ENCODE measurements at regions not wholly inside any gene's neighbourhood (a gene's known extent, or its start where the extent isn't known, plus 50 kb on each side); places are given as distances from the start of the nearest gene placed in this dataset.

DNA sequence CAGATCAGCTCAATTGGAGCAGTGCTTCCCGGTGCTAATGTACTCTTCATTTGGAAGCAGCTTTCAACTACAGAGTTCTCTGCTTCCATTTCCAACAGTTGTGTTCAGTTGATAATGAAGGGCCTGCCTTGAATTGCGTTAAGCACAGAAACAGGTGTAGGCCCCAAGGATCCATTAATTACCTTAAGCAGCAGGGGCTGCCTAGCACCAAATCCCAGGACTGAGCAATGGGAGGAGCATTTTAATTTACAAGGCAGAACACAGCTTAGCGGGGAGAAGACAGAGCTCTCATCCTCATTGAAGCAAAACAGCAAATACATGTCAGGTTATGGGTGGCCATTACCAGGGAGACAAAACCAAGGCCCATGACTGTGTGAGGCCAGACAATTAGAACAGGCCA, 349.6 kb downstream of the TFEC start:
- no peak for DNase-seq (ENCODE audit: low read depth)
- TF ChIP-seq, protein P1, sequence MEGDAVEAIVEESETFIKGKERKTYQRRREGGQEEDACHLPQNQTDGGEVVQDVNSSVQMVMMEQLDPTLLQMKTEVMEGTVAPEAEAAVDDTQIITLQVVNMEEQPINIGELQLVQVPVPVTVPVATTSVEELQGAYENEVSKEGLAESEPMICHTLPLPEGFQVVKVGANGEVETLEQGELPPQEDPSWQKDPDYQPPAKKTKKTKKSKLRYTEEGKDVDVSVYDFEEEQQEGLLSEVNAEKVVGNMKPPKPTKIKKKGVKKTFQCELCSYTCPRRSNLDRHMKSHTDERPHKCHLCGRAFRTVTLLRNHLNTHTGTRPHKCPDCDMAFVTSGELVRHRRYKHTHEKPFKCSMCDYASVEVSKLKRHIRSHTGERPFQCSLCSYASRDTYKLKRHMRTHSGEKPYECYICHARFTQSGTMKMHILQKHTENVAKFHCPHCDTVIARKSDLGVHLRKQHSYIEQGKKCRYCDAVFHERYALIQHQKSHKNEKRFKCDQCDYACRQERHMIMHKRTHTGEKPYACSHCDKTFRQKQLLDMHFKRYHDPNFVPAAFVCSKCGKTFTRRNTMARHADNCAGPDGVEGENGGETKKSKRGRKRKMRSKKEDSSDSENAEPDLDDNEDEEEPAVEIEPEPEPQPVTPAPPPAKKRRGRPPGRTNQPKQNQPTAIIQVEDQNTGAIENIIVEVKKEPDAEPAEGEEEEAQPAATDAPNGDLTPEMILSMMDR (conservative IDR thresholded peaks at IDR 0.05; ENCODE audit: low read depth, low read length) = no peak
- no peak overlapping the region for H3K4me3 ChIP-seq (ENCODE audit: low read depth, low read length)

DNA sequence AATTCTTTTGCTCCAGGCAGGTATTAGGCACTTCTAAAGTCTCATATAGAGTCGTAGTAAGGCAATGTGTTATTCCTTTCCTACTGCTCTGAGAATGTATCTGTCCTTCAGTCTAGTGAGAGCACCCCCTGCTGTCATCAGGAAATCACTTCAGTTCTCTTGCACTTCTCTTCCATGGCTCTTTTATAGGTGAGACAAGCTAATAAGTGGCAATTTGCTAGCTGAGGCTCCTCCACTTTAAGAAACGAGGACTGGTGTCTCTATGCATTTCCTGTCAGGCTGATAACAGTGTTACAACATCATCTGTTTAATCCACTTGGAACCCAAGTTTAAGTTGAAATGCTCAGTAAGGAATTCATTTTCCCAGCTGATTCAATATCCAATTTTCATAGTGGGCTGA, 350.6 kb downstream of the TFEC start:
- no peak overlapping the region for H3K4me3 ChIP-seq (ENCODE audit: low read depth, low read length)
- TF ChIP-seq, protein P1 (conservative IDR thresholded peaks at IDR 0.05; ENCODE audit: low read depth, low read length) = peak; percentile 85
- DNase-seq (ENCODE audit: low read depth) = no peak

DNA sequence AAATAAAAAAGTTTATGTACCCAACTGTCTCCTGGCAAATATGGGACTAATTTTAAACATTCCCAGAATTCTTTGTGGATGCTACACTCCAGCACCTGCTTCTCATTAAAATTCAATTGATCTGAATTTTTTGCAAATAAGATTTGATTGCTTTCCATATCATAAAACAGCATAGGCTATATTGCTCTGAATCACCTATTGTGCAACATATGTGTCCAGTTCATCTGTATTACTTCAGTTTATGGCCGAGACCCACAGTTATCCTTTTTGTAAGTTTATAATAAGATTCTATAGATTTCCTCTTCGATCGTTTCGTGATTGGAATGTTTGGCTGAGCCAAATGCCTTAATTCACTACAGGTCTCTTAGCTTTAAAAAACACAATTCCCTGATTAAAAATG, 351.1 kb downstream of the TFEC start:
- DNase-seq (ENCODE audit: low read depth) = no peak
- TF ChIP-seq, protein P1 (conservative IDR thresholded peaks at IDR 0.05; ENCODE audit: low read depth, low read length) = no peak
- H3K4me3 ChIP-seq (ENCODE audit: low read depth, low read length) = no peak overlapping the region

DNA sequence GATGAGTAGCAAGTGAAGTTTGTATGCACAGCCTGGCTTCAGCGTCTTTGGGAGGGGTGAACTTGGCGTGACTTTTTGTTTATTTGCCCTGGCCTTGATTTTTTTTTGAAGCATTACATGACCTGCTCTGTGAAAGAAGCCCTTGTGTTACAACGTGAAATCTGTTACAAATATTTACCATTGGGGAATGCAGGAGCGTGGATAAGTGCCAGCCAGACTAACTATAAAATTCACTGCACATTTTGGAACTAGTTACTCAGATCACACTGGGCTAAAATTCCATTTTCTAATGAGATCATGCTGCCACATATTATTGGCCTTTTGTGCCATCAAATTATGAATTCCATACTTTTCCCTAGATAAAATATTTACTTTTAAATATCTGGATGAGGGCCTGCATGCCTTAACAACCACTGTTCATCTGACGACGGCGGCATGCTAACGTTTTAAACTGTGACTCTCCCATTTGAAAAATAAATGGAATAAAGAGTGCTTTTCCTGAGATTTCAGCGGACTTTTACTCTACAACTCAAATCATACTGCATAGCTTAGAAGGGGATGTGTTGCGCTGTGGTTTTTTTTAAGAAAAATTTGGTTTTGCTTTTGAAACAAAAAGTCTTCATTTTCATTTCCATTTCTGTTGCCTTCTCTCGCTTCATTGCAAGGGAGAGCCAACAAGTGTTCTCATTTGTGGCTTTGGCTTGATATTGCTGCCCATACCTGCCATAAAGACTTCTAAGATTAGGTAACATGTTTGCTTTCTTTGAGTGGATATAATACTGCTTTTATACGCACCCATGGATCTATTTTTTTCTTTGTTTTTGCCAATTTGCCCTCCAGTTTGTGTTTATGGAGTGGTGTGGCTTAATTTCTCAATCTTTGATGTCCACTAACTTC, 352.2 kb downstream of the TFEC start:
- no peak for DNase-seq (ENCODE audit: low read depth)
- TF ChIP-seq, protein P1 (conservative IDR thresholded peaks at IDR 0.05; ENCODE audit: low read depth, low read length) = no peak
- no peak overlapping the region for H3K4me3 ChIP-seq (ENCODE audit: low read depth, low read length)

DNA sequence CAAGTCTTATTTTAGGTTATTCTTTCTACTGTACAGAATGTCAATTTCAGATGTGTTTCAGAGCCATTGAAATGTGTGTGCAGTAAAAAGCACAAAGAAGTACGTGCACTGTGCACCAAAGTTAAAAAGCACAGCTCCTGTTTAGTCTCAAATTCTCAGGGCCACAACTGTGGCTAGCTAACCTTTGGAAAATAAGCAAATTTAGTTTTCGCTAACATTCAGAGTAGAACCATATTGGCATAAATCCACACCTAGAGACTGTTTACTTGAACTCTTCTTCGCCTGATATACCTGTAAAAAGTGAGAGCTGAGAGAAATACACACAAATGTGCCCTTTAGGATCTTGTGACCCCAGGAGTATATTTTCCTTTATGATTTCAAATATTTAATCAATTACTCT, 353.9 kb downstream of the TFEC start:
- TF ChIP-seq, protein P1 (conservative IDR thresholded peaks at IDR 0.05; ENCODE audit: low read depth, low read length) = no peak
- H3K4me3 ChIP-seq (ENCODE audit: low read depth, low read length) = no peak overlapping the region
- no peak for DNase-seq (ENCODE audit: low read depth)

DNA sequence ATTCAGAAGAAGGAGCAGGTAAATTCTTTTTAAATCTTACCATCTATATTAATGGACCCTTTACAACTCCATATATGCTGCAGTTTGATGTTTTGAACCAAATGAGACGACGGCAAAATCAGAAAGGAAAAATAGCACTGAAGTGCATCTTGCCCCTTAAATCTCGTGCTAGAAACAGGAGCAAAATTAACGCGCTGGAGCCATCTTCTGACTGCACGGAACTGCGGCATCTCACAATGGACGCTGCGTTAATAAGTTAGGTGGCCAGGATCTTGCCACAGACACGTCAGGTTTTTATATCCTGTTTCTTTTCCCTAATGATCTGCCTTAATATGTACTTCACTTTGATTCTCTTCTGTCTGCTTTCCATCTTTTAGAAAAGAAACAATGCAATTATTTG, 354.5 kb downstream of the TFEC start:
- no peak overlapping the region for H3K4me3 ChIP-seq (ENCODE audit: low read depth, low read length)
- no peak for DNase-seq (ENCODE audit: low read depth)
- TF ChIP-seq, protein P1 (conservative IDR thresholded peaks at IDR 0.05; ENCODE audit: low read depth, low read length) = peak; percentile 51
